HL-60 (cell line): ENCODE measurements at regions not wholly inside any gene's neighbourhood (a gene's known extent, or its start where the extent isn't known, plus 50 kb on each side); places are given as distances from the start of the nearest gene placed in this dataset.

Source experiments
- DNase-seq, 2 experiments: peaks; one replicate each; pipeline ENCODE4 v3.0.0-alpha.2; 2010 to 2020; ENCODE audit warnings: low read depth in 1 of 2, low spot score in 1 of 2
- H3K27ac ChIP-seq: fragments of 250-450 bp; sonication (Bioruptor Pico); replicated peaks from 2 replicates; pipeline ENCODE4 v1.5.1; 2020; ENCODE audit warnings: mild to moderate bottlenecking, moderate library complexity
- H3K27me3 ChIP-seq: fragments of 250-450 bp; sonication (Bioruptor Pico); 2 replicates; pipeline ENCODE4 v1.5.1; 2021; ENCODE audit warnings: mild to moderate bottlenecking, moderate library complexity; ENCODE audit not compliant: insufficient read depth, poor library complexity, severe bottlenecking
- H3K4me3 ChIP-seq: replicated peaks from 2 replicates; pipeline ENCODE4 v1.5.1; 2011; ENCODE audit warnings: mild to moderate bottlenecking, control low read depth, low read length; ENCODE audit not compliant: insufficient read depth
- GABPA ChIP-seq: IDR thresholded peaks from 2 replicates; pipeline ENCODE4 v1.6.1; 2012; ENCODE audit warnings: low read depth
- POLR2AphosphoS5 ChIP-seq: IDR thresholded peaks from 2 replicates; pipeline ENCODE4 v1.6.1; 2012; ENCODE audit warnings: low read depth
- SPI1 ChIP-seq: IDR thresholded peaks from 2 replicates; pipeline ENCODE4 v1.6.1; 2012; ENCODE audit warnings: low read depth, mild to moderate bottlenecking, borderline replicate concordance
- TF ChIP-seq, protein P1 (sequence below): IDR thresholded peaks from 2 replicates; pipeline ENCODE4 v1.6.1; 2012; ENCODE audit warnings: low read depth; ENCODE audit not compliant: insufficient replicate concordance
- TF ChIP-seq, protein P2 (sequence below): IDR thresholded peaks from one replicate; pipeline ENCODE4 v1.5.1; 2011; ENCODE audit warnings: low read length, control low read depth, inconsistent platforms; ENCODE audit not compliant: insufficient read depth

DNA sequence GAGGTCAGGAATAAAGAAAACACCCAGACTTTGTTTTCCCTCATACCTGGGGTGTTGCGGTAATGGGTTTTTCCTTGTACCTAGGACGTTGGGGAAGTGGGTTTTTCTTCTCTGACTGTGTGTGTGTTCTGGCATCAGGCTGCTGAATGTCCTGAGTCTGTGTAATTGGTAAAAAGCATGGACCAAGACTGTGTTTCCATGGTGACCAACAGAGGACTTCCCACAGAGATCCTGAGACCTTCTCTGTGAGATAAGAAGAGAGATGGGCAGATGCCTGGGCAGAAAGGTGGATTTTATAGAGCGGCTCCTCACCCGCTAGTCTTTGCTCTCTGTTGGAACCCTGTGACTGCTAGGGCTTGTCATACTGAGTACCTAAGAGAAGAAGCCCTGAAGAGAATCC is 135.4 kb upstream of the GGTLC1 start:
- no peak overlapping the region for H3K4me3 ChIP-seq
- TF ChIP-seq, protein P1, sequence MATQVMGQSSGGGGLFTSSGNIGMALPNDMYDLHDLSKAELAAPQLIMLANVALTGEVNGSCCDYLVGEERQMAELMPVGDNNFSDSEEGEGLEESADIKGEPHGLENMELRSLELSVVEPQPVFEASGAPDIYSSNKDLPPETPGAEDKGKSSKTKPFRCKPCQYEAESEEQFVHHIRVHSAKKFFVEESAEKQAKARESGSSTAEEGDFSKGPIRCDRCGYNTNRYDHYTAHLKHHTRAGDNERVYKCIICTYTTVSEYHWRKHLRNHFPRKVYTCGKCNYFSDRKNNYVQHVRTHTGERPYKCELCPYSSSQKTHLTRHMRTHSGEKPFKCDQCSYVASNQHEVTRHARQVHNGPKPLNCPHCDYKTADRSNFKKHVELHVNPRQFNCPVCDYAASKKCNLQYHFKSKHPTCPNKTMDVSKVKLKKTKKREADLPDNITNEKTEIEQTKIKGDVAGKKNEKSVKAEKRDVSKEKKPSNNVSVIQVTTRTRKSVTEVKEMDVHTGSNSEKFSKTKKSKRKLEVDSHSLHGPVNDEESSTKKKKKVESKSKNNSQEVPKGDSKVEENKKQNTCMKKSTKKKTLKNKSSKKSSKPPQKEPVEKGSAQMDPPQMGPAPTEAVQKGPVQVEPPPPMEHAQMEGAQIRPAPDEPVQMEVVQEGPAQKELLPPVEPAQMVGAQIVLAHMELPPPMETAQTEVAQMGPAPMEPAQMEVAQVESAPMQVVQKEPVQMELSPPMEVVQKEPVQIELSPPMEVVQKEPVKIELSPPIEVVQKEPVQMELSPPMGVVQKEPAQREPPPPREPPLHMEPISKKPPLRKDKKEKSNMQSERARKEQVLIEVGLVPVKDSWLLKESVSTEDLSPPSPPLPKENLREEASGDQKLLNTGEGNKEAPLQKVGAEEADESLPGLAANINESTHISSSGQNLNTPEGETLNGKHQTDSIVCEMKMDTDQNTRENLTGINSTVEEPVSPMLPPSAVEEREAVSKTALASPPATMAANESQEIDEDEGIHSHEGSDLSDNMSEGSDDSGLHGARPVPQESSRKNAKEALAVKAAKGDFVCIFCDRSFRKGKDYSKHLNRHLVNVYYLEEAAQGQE: no peak
- TF ChIP-seq POLR2AphosphoS5: no peak
- no peak for TF ChIP-seq GABPA
- TF ChIP-seq, protein P2, sequence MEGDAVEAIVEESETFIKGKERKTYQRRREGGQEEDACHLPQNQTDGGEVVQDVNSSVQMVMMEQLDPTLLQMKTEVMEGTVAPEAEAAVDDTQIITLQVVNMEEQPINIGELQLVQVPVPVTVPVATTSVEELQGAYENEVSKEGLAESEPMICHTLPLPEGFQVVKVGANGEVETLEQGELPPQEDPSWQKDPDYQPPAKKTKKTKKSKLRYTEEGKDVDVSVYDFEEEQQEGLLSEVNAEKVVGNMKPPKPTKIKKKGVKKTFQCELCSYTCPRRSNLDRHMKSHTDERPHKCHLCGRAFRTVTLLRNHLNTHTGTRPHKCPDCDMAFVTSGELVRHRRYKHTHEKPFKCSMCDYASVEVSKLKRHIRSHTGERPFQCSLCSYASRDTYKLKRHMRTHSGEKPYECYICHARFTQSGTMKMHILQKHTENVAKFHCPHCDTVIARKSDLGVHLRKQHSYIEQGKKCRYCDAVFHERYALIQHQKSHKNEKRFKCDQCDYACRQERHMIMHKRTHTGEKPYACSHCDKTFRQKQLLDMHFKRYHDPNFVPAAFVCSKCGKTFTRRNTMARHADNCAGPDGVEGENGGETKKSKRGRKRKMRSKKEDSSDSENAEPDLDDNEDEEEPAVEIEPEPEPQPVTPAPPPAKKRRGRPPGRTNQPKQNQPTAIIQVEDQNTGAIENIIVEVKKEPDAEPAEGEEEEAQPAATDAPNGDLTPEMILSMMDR: no peak
- no peak for TF ChIP-seq SPI1
- DNase-seq: no peak

DNA sequence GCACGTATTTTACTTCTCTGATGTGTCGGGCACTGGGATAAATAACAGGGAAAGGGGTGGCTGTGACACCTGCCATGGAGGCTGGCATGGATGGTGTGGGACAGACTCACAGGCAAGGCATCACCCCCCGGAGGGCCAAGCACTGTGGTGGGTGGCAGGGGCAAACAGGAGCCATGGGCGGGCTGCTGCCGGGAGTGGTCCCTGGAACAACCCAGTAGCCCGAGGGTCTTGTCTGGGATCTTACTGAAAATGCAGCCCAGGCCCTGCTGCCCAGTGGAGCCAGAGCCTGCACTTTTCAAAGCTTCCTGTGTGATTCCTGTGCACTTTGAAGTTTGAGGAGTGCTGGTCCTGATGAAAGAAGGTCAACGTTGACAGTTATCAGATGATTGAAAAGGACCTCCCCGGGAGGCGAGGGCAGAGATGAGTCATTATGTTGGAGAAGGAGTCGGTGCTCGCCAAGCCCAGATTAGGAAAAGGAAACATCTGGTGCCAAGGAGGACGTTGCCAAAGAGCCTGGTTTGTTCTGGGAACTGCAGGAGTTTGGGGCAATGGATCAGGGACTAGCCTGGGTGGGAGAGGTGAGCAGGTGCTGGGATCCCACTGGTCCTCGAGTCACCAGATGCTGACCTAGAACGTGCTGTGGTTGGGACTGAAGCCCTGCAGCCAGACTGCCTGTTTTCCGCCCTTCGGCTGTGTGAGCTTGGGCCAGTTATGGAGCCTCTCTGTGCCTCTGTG is 130.0 kb upstream of the GGTLC1 start:
- no peak for DNase-seq
- Histone ChIP-seq H3K27me3 (no peaks in the 10 kb centered on the region), H3K4me3 (no peak overlapping the region), H3K27ac (no peak overlapping the region)
- TF ChIP-seq GABPA: no peak

More for the DNA sequence above, 135.4 kb upstream of the GGTLC1 start:
- Histone ChIP-seq H3K27ac (no peak overlapping the region), H3K27me3 (no peaks in the 10 kb centered on the region)

DNA sequence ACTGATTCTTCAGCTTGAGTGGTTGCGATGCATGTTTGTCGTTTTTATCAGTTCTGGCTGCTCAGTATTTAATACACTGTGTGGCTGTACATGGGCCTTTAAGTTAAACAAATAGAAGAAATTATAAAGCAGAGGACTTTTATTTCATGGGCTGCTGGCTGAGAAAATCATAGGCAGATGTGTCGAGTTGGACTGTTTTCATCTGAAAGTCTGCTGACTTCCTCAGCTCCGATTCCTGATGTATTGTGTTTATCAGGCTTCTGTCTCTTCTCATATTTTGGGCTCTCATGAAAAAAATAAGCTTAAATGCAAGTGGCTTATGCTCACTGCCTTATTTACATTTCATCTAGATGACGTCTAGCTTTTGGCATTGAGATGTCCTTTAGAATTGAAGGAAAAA is 129.5 kb upstream of the GGTLC1 start:
- no peak overlapping the region for H3K27ac ChIP-seq
- H3K4me3 ChIP-seq: no peak overlapping the region
- no peak for TF ChIP-seq POLR2AphosphoS5
- no peak for TF ChIP-seq SPI1
- TF ChIP-seq, protein P2: no peak
- no peak for TF ChIP-seq GABPA
- TF ChIP-seq, protein P1: no peak
- no peak for DNase-seq
- no peaks in the 10 kb centered on the region for H3K27me3 ChIP-seq

DNA sequence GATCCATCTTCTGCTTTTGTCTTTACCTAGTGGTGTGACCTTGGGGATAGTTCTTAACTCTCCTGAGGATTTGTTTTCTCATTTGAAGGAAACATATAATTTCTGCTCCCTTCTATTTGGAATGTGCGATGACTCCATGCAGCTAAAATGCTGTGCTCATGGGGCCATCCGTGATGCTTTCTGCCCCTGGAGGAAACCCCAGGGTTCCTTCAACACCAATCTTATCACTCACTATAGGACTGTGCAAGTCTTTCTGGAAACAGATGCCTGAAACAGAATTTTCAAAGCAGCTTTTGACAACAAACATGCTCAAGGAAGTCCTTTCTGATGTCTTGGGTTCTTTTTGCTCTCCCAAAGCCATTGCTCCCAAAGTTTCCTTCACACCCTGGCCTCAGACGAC is 128.8 kb upstream of the GGTLC1 start:
- H3K27me3 ChIP-seq: no peaks in the 10 kb centered on the region
- TF ChIP-seq, protein P2: no peak
- TF ChIP-seq POLR2AphosphoS5: no peak
- no peak for TF ChIP-seq GABPA
- no peak for TF ChIP-seq SPI1
- TF ChIP-seq, protein P1: no peak
- no peak overlapping the region for H3K27ac ChIP-seq
- no peak for DNase-seq
- H3K4me3 ChIP-seq: no peak overlapping the region
